GM13977 (cell line): ENCODE measurements at regions not wholly inside any gene's neighbourhood (a gene's known extent, or its start where the extent isn't known, plus 50 kb on each side); places are given as distances from the start of the nearest gene placed in this dataset.

Experiments
- DNase-seq: peaks from one replicate; pipeline ENCODE4 v3.0.0; 2012; ENCODE audit warnings: low spot score
- in situ Hi-C: fragments of 300-500 bp; cut with MboI; formaldehyde crosslinking; loops from one replicate; pipeline ENCODE4 v1.12.0; 2022; ENCODE audit warnings: low sequenced_read_pairs, low pct_unique_long_range_greater_than_20kb, mixed read lengths, inconsistent platforms; ENCODE audit not compliant: unreplicated experiment
- TF ChIP-seq, protein P1 (sequence below): IDR thresholded peaks from 2 replicates; pipeline ENCODE4 v1.5.1; 2012; ENCODE audit warnings: mild to moderate bottlenecking, control low read depth; ENCODE audit not compliant: insufficient read depth; ENCODE audit errors: extremely low read depth, missing control alignments

DNA sequence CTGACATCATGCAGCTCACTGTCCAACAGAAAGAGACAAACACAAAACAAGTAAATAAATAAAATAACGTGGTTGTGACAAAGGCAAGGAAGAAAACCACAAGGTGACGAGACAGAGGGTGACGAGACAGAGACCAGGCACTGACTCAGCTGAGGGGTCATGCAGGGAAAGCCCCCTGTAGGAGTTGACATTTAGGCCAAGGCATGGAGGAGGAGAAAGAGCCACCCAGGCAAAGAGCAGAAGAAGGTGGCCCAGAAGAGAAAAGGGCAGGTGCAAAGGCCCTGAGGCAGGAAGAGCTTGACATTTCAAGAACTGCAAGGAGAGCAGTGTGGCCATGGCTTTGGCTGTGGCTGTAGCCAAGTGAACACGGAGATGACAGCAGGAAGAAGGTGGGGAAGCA lies 65.1 kb upstream of the ID3 start:
- TF ChIP-seq, protein P1, sequence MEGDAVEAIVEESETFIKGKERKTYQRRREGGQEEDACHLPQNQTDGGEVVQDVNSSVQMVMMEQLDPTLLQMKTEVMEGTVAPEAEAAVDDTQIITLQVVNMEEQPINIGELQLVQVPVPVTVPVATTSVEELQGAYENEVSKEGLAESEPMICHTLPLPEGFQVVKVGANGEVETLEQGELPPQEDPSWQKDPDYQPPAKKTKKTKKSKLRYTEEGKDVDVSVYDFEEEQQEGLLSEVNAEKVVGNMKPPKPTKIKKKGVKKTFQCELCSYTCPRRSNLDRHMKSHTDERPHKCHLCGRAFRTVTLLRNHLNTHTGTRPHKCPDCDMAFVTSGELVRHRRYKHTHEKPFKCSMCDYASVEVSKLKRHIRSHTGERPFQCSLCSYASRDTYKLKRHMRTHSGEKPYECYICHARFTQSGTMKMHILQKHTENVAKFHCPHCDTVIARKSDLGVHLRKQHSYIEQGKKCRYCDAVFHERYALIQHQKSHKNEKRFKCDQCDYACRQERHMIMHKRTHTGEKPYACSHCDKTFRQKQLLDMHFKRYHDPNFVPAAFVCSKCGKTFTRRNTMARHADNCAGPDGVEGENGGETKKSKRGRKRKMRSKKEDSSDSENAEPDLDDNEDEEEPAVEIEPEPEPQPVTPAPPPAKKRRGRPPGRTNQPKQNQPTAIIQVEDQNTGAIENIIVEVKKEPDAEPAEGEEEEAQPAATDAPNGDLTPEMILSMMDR: no peak
- DNase-seq: peak; percentile 66
- in situ Hi-C loops: no loop called here

DNA sequence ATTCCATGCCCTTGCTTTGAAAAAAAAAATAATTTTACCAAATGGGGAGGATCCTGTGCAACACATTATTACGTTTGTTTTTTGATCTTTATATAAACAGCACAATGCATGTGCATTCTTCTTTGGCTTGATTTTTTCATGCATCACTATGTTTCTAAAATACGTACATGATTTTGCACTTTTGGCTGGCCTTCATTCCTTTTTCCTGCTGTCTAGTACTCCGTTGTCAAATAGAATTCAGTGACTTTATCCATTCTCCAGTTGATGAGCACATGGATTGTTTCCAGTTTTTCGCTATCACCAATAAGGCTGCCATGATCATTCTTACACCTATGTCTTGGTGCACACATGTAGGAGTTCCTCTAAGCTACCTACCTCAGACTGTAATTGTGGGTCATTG lies 63.0 kb upstream of the ID3 start:
- DNase-seq: no peak
- TF ChIP-seq, protein P1: no peak
- in situ Hi-C loops: no loop called here

DNA sequence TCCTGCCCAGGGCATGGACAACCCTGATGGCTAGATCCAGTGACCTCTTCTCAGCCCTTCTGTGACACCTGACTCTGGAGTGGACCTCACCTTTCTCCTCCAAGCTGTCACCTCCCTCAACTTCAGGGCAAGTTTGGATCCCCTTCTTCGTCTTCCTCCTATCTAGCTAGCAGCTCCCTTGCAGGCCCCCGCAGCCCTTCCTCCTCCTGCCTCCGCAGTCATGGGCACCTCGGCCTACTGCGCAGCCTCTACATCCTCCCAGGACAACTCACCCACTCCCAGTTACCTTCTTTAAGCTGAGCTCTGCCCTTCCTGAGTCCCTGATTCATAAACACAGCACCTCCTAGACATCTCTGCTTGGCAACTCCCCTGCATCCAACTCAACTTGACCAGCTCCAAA lies 61.3 kb upstream of the ID3 start:
- DNase-seq: no peak
- in situ Hi-C loops: no loop called here
- TF ChIP-seq, protein P1: no peak

DNA sequence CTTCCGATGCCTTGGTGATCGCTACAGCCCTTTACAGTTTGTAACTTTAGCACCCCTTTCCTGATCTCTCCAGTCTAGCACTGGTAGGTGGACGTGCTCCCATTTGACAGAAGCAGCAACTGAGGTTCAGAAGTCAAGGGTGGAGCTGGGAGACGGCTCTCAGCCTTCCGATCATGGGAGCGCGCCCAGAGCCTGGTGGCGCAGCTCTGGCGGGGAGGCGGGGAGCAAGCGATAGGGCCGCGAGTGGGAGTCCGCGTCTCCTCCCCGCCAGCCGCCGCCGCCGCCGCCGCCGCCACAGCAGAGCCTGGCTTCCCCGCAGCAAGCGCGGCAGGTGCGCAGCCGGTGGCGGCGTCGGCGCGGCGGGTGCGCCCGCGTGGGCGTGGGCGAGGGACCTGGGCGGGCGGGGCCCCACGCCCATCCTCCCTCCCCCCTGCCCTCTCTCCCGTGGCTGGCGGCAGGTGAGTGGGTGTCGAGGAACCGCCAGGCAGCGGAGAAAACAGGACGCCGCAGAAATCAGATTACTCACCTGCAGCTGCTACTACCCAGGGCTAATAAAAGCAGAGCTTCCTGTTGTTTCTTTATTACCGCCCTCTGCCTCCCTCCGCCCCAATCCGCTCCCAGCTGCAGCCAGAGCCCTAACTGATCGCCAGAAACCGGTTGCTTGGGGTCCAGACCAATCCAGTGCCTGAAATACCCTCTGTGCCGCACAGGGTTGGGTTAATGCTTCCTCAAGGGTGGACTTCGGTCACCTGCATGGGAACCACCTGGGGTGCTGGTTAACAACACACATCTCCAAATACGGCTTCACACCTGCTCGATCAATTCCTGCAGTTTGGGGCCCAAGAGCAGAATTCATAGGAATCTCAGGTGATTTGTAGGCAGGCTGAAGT lies 60.2 kb upstream of the ID3 start:
- TF ChIP-seq, protein P1: no peak
- peak; percentile 86 for DNase-seq
- in situ Hi-C loops: no loop called here

DNA sequence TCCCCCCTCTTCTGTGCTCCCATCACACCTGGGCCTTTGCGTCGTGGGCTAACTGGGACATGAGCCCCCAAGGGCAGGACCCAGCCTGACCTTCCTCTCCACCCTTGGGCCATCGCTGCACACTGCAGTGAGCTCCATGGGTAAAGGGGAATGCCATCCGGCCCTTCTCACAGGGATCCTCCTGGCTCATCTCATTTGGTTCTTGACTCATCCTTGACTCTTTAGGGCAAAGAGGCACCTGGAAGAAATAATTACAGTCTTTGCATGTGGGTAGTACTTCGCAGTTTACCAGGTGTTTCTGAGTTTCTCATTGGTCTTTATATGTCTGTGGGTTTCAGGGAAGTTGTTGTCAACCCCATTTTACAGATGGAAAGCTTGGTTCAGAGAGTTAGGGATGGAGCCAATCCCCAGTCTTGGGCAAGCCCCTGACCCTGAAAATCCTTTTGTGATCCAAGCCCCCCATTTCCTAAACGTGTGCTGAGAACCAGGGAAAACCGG lies 59.3 kb upstream of the ID3 start:
- no peak for DNase-seq
- in situ Hi-C loops: no loop called here
- TF ChIP-seq, protein P1: no peak

DNA sequence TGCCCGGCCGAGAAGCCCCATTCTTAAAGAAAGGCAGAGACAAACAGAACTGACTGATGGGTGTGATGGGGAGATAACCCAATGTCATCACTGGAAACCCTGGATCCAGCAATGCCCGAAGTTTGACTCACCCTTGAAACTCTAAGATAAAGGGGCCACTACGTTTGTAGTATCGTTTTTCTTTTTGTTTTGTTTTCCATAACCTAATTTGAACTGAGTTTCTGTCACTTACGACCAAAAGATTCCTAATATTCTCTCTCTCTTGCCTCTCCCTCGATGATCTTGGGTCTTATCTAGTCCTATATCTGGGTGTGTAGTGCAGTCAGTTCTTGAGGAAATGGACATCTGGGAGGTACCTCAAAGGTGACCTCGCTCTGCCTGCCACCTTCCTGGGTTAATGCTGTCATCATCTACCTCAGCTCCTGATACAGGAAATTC lies 57.8 kb upstream of the ID3 start:
- DNase-seq: no peak
- in situ Hi-C loops: no loop called here
- TF ChIP-seq, protein P1: no peak
